Right kidney (tissue), 1 donor: ENCODE measurements at regions not wholly inside any gene's neighbourhood (a gene's known extent, or its start where the extent isn't known, plus 50 kb on each side); places are given as distances from the start of the nearest gene placed in this dataset.
"Not testable (repeated sequence)": the region's sequence is repeated elsewhere in the genome, so short reads cannot be mapped to it uniquely, and the experiment has no call there.

Experiments used
- DNase-seq: peaks from one replicate; pipeline ENCODE4 v3.0.0-alpha.2; 2016

DNA sequence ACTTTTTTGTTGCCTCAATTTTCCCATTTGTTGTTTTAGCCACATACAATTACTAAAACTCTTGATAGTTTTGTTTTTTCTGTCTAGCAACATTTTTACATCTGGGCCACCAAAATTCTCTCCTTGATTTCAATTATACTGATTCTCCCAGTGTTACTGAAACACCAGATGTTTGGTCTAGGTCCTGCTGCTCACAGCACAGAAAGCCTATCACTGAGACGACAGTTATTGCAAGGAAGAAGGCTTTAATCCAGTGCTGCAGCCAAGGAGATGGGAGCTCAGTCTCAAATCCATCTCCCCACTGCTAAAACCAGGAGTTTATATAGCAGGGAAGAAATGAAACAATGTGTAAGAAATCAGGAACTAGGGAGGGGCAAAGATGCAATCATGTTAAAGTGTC is 837.7 kb upstream of the CNTN5 start:
- DNase-seq = no peak

DNA sequence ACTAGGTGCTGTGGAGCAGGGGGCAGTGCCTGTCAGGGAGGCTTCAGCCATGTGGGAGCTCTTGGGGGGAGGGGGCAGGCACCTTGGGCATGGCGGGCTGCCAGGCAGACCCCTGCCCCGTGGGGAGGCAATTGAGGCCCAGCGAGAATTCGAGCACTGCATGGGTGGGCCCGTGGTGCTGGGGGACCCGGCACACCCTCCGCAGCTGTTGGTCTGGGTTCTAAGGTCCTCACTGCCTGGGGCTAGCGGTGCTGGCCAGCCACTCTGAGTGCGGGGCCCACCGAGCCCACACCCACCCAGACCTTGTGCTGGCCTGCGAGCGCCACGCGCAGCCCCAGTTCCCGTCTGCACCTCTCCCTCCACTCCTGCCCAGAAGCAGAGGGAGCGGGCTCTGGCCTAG is 835.5 kb upstream of the CNTN5 start:
- DNase-seq = no peak

DNA sequence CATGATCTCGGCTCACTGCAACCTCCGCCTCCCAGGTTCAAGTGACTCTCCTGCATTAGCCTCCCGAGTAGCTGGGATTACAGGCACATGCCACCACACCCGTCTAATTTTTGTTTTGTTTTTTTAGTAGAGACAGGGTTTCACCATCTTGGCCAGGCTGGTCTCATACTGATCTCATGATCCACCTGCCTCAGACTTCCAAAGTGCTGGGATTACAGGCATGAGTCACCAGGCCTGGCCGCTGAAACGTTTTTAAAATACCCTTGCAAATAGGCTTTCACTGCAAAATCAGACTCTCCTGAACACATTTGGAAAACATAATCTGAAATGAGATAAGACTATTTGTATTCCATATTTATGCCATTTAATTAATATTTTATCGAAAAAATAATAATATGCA is 826.1 kb upstream of the CNTN5 start:
- no peak for DNase-seq

DNA sequence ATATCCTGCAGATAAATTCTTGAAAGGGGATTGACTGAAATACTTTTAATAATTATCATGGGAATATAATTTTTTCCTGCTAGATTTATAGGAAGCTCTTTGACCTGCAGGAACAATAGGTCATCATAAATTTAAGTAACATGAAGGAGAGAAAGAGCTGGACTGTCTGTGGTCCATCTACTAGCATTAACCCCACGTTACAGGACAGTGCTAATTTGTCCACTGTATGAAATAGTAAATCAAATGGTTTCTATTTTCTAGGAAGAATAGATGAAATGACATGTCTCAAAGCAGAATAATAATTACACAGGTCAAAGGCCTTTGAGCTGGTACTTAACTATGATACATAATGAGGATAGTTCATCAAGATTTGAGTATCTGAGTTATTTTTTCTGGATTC is 825.4 kb upstream of the CNTN5 start:
- DNase-seq = no peak

DNA sequence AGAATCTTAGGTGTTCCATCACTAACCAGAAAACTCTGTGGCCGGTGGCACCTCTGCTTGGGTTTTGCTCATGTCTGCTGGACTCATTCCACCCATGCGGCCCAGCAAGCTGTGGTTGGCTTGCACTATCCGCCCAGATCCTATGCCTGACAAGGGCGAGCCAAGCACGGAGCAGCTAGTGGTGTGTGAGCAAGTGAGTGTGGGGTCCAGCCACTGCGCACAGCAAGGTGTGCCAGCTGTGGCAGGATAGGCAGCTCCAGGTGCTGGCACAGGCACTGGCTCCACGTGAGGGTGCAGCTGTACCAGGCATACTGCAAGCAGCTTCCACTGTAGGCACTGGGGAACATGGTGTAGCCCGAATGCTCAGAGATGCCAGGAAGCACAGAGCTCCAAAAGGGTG is 813.7 kb upstream of the CNTN5 start:
- DNase-seq = no peak

DNA sequence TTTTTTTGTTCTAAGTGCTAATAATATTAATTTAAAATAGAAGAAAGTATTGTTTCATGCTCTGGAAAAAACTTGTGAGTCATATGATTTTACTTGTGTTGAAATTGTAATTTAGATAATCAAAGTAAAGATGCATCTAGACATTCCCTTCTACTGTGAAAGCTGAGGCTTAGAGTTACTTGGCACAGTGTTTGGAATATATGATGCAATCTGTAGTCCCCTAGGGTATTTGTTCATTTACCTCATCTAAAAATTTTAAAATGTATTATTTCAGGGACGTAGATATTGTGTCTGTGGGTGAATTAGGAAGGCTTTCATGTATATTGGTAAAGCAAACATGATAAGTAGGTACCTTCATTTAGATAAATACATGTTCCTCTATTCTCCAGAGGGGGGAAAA is 793.5 kb upstream of the CNTN5 start:
- DNase-seq = no peak

DNA sequence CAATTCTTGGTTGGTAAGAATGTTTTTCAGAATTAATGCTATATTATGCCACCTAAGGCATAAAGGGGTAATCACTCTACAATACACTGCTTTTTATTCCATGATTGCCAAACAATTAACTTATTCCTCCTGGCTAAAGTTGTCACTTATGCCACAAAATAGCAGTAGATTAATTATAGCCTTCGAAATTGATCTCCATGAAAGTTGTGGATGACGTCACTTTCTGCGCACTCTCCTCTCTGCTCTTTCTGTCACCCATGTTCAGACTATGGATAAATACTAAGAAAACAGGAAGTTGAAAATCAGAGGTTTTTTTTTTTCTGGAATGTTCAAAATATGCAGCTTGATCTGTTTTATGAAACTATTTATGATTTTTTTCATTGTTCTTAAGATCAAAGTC is 790.1 kb upstream of the CNTN5 start:
- DNase-seq = no peak

DNA sequence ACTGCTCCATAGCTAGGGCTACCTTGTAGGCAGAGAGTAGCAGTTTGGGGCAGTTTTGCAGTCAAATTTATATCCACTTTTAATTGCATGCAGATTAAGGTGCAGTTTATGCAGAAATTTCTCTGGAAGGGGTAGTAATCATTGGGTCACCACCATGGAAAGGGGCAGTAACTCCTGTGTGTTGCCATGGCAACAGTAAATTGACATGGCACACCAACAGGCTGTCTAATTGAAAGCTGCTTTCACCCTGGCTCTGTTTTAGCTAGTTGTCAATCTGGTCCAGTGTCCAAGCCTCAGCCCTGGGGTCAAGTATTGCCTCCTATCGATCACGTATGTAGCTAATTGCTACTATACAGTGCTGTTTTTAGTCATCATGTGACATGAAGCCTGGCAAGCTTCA is 786.1 kb upstream of the CNTN5 start:
- DNase-seq = no peak

DNA sequence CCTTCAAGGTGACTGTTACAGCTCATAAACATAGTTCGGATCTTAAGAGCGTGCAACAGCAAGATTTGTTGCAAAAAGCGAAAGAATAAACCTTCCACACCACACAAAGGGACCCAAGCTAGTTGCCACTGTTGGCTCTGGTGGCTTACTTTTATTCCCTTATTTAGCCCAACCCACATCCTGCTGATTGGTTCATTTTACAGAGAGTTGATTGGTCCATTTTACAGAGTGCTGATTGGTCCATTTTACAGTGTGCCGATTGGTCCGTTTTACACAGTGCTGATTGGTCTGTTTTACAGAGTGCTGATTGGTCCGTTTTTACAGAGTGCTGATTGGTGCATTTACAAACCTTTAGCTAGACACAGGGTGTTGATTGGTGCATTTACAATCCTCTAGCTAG is 776.9 kb upstream of the CNTN5 start:
- DNase-seq = no peak

DNA sequence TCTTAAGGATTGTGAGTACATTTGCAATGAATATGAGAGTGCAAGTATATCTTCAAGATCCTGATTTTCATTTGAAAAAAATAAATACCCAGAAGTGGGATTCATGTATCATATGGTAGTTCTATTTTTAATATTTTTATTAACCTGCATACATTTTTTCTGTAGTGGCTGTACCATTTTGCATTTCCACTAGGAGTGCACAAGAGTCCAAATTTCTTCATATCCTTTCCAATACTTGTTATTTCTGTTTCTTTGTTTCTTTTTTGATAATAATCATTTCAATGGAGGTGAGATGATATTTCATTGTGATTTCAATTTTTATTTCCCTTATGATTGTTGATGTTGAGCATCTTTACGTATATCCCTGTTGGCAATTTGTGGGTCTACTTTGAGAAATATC is 759.8 kb upstream of the CNTN5 start:
- no peak for DNase-seq

DNA sequence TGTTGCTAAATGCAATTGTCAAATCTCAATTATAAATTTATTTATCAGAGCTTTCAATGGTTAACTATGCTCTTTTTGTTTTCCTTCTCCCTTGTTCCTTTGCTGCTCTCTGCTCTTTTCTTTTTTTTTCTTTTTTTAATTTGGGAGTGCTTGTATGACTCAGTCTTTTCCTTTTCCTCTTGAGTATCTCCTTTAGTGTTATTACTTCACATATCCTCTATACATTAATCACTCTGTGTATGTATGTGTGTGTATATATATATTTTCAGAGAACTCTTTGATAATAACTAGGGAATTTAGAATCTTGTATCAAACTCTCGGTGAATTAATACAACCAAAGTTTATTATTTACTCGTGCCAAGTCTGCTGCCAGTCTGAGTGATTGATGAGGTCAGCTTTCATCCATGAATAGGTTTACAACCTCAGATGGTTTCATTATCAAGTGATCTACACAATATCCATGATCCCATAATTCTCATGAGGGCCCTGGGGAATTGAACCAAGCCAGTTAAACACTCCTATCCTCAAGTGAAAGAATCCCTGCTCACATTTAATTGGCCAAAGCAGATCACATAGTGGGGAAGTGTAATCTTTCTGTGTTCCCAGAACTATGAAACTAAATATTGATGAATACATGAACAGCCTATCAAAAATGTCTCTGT is 743.4 kb upstream of the CNTN5 start:
- no peak for DNase-seq

DNA sequence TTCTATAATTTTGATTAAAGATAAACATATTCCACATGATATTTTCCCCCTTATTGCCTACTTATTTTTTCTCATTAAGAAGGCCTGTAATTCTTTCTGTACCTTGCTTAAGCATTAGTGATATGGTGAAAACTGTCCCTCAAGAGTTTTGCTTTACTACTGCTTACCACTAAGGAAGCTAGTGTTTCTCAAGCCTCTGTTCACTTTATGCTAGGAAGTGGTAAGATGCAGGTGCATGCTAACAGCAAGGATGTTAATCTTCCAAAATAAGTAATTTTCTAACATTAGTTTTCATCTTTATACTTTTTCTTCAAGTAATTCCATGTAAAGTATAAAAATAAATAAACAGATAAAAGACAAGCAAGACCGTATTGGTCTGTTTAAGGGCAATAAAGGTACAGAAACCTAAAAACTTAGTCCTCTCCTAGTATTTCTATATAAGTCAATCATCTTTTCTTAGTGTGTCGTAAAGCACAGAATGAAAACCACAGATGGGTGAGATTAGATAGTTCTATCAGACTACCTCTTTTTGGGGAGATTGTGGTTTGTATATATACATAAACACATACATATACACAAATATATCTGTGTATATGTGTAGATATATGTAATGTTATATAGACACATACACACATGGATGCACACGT is 731.0 kb upstream of the CNTN5 start:
- DNase-seq = no peak

DNA sequence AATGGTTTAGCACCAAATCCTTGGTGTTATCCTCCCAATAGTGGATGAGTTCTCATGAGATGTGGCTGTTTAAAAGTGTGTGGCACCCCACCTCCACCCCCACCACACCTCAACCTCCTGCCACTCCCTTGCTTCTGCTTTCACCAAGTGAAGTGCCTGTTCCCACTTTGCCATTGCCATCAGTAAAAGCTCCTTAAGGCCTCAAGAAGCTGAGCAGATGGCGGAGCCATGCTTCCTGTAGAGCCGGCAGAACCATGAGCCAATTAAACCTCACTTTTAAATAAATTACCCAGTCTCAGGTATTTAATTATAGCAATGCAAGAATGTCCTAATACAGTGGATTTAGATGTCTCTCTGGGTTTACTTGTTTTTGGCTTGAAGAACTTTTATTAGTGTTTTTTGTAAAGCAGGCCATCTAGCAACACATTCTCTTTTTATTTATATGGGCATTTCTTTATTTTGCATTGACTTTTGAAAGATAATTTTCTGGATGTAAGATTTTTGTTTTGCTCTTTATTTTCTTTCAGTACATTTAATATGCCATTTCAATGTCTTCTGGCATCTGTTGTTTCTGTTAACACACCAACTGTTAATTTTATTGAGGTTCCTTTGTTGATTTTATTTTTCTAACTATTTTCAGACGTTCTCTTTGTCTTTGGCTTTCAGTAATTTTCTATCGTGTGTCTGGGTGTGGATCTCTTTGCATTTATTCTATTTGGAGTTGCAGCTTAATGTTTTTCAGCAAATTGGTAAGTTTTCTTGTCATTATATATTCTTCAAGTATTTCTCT is 724.5 kb upstream of the CNTN5 start:
- no peak for DNase-seq

DNA sequence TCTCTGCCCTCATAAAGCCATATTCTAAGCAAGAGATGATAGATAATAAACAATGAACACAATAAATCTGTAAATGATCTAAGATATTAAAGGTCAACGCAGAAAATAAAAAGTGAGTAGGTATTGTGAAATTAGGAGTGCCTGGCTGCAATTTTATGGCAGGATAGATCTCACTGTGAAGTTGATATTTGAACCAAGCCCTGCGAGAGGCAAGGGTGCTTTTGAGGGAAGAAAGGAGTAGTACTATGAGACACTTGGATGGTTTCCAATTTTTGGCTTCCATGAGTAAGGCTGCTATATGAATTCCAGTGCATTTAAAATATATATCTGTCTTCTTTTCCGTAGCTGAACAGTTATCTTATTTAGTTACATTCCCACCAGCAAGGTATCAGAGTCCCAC is 720.0 kb upstream of the CNTN5 start:
- DNase-seq = no peak

DNA sequence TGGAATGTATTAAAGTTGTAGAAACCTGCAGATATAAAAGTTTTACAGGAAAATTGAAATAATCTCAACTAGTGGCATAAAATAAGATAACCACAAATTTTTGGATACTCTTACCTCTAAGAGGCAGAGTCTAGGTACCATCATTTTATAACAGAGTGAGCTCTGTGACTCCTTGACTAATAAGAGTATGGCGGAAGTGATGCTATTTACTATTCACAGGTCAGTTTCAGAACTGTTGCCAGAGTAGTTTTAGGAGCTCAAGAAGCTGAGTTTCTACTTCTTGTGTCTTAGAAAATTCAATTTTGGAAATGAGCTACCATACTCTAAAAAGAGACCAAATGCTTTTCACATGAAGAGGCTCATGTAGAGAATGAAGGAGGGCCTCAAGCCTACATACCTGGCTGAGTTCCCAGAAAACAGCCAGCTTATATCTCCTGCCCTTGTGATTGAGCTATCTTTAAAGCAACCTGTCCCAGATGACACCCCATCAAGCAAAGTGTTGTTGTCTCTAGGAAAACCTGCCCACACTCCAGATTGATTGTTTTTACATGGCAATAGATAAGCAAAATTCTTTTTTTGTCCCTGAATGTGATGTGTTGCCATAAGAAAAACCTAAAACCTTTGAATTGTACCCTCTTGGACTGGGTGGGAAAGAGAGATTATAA is 712.8 kb upstream of the CNTN5 start:
- no peak for DNase-seq

DNA sequence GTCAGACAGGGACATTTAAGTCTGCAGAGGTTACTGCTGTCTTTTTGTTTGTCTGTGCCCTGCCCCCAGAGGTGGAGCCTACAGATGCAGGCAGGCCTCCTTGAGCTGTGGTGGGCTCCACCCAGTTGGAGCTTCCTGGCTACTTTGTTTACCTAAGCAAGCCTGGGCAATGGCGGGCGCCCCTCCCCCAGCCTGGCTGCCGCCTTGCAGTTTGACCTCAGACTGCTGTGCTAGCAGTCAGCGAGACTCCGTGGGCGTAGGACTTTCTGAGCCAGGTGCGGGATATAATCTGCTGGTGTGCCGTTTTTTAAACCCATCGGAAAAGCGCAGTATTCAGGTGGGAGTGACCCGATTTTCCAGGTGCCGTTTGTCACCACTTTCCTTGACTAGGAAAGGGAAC is 690.4 kb upstream of the CNTN5 start:
- DNase-seq = not testable (repeated sequence)

DNA sequence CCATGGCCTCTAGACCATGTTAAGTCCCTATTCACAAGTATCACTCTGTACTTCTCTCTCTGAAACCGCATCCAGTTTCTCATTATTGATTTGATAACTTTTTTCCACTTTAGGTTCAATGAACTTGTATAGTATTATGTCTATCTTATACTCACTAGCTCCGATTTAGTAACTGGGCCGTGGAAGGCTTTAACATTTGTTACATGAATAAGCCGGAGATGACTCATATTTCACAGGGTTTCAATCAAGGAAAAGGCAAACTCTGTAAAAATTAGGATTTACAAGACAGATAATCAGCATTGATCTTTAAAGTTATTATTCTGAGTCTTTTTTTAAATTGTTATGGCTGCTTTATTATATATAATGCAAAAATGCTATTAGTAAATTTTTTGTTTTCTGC is 662.2 kb upstream of the CNTN5 start:
- no peak for DNase-seq

DNA sequence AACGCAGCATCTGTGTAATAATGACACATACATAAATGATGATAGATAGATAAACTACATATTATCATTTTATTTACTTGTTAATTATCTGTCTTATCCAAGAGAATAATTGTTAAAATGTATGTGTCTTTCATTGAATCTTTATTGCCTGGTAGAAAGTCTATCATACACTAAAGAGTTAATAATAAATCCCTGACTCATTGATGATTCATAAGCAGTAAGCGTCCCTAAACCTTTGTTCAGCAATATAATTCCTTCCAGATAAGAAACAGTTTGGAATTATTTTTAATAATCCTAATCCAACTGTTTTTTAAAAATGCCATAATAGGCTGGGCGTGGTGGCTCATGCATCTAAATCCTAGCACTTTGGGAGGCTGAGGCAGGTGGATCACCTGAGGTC is 655.6 kb upstream of the CNTN5 start:
- DNase-seq = no peak

DNA sequence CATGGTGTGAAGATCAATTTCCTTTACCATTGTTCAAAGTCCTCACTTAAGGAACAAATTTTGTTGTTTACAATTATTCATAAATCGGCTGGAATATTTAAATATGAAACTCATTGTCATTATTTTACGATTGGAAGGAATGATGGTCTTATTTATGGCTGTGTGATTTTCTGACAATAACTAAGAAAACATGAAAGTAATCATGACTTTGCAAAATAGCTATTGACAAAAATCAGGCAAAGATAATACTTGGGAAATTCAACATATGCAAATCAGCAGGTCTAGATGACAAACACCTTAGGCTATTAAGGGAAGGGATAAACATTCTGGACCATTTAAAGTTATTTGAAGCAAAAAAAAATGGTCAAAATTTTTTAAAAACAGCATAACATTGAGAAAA is 654.8 kb upstream of the CNTN5 start:
- no peak for DNase-seq

DNA sequence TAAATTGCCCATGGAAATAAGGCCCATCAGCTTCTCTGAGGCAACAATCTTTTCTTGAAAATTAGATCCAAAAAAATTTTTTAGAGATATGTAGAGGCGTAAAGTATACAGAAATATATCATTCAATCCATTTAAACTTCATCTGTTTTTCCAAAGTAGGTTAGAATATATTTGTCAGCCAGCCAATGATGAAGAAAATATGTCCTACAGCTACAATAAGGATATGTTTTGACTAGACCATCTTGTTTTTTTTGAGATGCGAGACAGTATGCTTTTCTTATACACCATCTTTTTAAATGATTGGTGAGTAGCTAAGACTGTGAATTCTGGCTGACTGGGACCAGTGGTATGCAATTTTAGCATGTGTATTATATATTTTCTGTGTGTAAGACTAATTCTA is 630.4 kb upstream of the CNTN5 start:
- DNase-seq = no peak

DNA sequence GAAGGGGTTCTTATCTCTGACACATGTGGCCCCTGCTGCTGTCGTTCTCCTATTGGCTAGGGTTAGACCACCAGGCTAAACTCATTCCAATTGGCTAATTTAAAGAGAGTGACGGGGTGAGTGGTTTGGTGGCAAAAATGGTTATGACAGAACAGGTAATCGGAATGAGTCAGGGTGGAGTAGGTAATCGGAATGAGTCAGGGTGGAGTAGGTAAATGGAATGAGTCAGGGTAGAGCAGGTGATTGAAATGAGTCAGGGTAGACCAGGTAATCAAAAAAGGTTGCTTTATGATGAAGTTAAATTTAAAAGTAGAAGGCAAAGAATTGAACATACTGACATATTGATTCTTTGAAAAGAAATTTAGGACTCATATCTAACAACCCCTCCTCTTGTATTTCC is 626.2 kb upstream of the CNTN5 start:
- DNase-seq = not testable (repeated sequence)

DNA sequence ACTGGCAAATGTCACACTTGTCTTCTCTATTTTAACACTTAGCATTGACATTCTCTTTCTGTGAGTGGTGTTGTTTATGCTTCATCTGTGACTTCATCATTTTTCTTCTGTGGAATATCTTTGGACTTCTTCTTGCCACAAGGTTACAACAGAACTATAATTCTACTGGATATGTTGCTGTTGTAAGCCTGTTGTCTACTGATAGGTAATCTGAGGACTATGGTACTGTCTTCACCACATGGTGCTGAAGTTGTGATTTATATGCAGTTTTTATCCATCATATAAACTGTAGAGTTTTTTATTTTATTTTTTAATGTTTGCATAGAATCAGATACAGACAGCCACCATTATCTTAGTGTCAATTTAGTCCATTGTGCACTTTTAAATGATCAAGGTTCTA is 622.2 kb upstream of the CNTN5 start:
- DNase-seq = no peak

DNA sequence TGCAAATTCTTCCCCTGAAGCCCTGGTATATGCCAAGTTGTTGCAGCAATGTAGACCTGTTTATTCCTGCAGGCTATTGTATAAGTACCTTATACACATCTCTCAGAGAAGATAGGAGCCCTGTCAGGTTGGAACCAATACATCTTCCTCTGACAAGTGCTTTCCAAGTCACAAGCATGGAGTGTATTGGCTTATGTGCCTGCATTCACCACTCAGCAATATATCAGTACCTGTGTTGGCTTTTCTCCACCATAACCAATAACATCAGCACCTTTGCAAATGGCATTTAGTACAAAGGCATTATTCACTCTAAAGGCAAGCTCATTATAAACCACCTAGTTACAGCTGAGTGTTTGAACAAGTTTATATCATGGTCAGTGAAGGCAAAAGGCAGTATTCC is 611.7 kb upstream of the CNTN5 start:
- no peak for DNase-seq
